Motor neuron (in vitro differentiated cells): ENCODE measurements at regions not wholly inside any gene's neighbourhood (a gene's known extent, or its start where the extent isn't known, plus 50 kb on each side); places are given as distances from the start of the nearest gene placed in this dataset.
"Not testable (repeated sequence)": the region's sequence is repeated elsewhere in the genome, so short reads cannot be mapped to it uniquely, and the experiment has no call there.

ENCODE experiments used
- ATAC-seq, 8 experiments: fragments of 200-7000 bp; cut with Tn5 transposase; replicated peaks in 6 of 8; 2 replicates each; pipeline ENCODE4 v1.8.0; 2021; ENCODE audit warnings: mild to moderate bottlenecking in 8 of 8, moderate library complexity in 8 of 8
- H3K27ac ChIP-seq, 2 donors: fragments of 250-450 bp; sonication (Bioruptor Pico); 2 replicates each; pipeline ENCODE4 v1.9.0; 2021; ENCODE audit warnings: antibody characterized with exemption in 2 of 2, mild to moderate bottlenecking in 2 of 2, moderate library complexity in 1 of 2
- H3K4me1 ChIP-seq, 2 donors: fragments of 250-450 bp; sonication (Bioruptor Pico); replicated peaks in 1 of 2; 2 replicates each; pipeline ENCODE4 v1.6.1; 2021; ENCODE audit warnings: antibody characterized with exemption in 2 of 2, mild to moderate bottlenecking in 2 of 2, moderate library complexity in 1 of 2
- H3K4me3 ChIP-seq, 5 donors: fragments of 250-450 bp; sonication (Bioruptor Pico); 2 replicates each; pipeline ENCODE4 v1.9.0; 2021; ENCODE audit warnings: antibody characterized with exemption in 5 of 5, mild to moderate bottlenecking in 5 of 5, moderate library complexity in 4 of 5
- WGBS, 10 experiments: fragments of 450-650 bp; shearing (Covaris generic); methylation state at CpG; one replicate each; pipeline ENCODE4 v1.0.0; 2022; 5-methylcytosine and 5-hydroxymethylcytosine counted together
- in situ Hi-C, 9 experiments: fragments of 400-800 bp; cut with MboI; loops; one replicate each; pipeline ENCODE4 v1.15.0; 2021; ENCODE audit warnings: low sequenced_read_pairs in 9 of 9, low pct_unique_long_range_greater_than_20kb in 2 of 9; ENCODE audit not compliant: unreplicated experiment in 9 of 9

DNA sequence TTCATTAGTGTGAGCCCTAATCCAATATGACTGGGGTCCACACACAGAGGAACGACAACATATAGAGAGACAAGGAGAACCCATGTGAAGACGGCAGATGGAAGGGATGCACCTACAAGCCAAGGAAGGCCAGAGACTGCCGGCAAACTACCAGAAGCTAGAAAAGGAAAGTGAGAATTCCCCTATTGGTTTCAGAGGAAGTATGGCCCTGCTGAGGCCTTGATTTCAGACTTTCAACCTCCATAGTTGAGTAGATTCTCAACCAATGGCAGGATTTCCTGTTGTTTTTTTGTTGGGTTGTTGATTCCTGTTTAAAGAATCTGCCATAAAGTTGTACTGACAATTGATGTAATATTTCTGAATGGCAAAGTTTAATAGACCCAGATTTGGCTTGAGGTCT, 241.5 kb downstream of the SATB2 start:
- no peak for ATAC-seq
- in situ Hi-C loops = no loop called here
- WGBS, 10 experiments = 56 to 100% (median 88%) methylated on average over 1 to 2 of the region's 3 CpGs; no CpG with 5 or more reads in 1 of the 10 experiments
- Histone ChIP-seq H3K4me3 (no peak overlapping the region), H3K4me1 (no peaks in the 10 kb centered on the region), H3K27ac (no peak overlapping the region)

DNA sequence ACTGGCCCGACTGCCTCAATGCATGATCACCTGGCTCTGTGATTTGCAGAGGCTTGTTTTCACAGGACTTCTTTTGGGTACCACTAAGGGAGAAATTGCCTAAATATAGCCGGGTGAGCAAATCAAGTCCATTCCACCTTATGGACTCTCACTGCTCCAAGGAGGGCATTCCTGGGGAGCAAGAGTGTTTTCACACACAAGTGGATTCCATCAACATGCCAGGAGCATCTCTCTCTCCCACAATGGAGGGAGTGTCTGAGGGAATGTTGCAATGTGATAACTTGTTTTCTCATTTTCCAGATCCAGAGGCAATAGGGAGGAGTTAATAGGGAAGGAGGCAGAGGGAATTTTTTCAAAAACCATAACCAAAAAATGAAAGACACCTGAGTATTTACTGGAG, 250.7 kb downstream of the SATB2 start:
- 80 to 100% (median 88%) methylated on average over 1 to 2 of the region's 2 CpGs; no CpG with 5 or more reads in 6 of the 10 experiments for WGBS, 10 experiments
- in situ Hi-C loops = no loop called here
- no peak for ATAC-seq
- H3K4me3 ChIP-seq = no peak overlapping the region
- H3K4me1 ChIP-seq = no peaks in the 10 kb centered on the region
- no peak overlapping the region for H3K27ac ChIP-seq

DNA sequence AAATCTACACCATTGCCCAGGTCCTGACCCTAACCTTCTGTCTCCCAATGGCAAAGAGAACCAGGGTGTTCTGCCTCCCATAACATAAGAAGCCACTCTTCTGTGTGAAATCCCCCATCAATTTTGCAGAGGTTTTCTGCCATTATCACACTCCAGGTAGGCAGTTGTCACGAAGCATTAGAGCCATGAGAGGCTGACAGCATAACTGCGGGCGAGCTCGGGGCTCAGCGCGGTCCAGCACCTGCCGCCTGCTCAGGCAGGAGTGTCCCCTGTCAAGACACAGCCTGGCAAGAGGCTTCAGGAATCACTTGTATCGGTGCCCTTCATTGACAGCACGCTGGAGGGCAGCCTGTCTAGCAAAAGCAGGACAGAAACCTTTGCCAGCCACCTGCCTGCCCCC, 251.2 kb downstream of the SATB2 start:
- in situ Hi-C loops = no loop called here
- no peak for ATAC-seq
- no peak overlapping the region for H3K4me3 ChIP-seq
- H3K27ac ChIP-seq = no peak overlapping the region
- H3K4me1 ChIP-seq = no peaks in the 10 kb centered on the region
- WGBS, 10 experiments = 78 to 100% (median 95%) methylated on average over 1 to 7 of the region's 9 CpGs; no CpG with 5 or more reads in 5 of the 10 experiments

DNA sequence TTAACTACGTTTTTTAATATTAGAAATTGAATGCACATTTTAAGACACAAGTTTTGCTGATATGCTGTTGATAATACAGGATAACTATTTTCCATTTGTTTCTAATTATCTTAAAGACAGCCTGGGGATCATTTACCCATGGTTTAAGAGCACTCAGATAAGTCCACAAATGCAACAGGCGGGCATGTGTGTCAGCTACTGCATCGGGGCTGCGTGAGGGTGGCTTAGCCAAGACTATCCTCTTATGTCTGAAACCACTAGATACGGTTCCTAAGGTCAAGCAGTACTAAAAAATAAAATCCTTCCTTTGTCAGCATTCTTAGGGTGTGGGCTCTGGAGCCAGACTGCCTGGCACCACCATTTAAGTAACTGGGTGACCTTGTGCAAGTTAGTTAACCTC, 254.8 kb downstream of the SATB2 start:
- WGBS, 10 experiments = 0 to 100% (median 83%) methylated on average over 1 to 5 of the region's 5 CpGs; no CpG with 5 or more reads in 1 of the 10 experiments
- Histone ChIP-seq H3K4me1 (no peaks in the 10 kb centered on the region), H3K27ac (no peak overlapping the region), H3K4me3 (no peak overlapping the region)
- in situ Hi-C loops = no loop called here
- ATAC-seq = no peak

DNA sequence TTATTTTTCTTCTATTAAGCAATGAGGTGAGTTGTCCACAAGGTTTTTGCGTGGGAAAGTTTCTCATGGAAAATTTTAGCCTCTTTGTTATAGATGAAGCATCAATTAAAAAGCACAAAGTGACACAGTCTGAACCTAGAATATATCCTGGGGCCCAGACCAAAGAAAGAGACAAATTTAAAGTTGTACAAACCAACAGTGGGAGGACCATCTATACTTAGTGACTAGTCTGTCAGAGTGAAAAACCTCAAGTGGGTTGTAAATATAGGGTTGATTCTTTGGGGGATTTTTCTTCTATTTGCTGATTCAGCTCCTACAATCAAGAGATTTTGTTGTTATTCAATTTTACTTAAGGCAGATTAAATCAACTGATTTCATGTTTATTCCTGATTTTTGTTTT, 256.2 kb downstream of the SATB2 start:
- 75 to 100% (median 88%) methylated on average over 1 of the region's 1 CpG; no CpG with 5 or more reads in 3 of the 10 experiments for WGBS, 10 experiments
- no peak for ATAC-seq
- H3K27ac ChIP-seq = no peak overlapping the region
- H3K4me3 ChIP-seq = no peak overlapping the region
- peaks cover 0 to 9% of the 10 kb centered on the region in 2 donors for H3K4me1 ChIP-seq
- in situ Hi-C loops = no loop called here

DNA sequence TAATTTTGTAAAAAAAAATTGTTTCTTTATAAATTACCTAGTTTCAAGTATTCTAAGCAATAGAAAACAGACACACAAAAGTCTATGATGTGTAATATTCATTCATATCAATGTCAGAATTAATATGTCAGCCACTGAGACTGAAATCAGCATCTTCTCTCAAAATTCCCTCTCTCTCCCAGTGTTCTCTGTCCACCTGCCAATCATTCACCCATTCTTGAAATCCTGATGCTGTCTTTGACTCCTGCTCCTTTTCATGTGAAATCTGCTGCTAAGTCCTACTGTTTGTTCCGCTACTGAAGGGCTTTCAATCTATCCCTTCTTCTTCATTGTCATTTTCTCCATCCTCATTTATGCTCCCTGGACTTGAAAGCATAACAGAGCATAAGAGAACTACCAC, 257.9 kb downstream of the SATB2 start:
- ATAC-seq = no peak
- Histone ChIP-seq H3K4me1 (peaks cover 0 to 15% of the 10 kb centered on the region in 2 donors), H3K4me3 (no peak overlapping the region), H3K27ac (no peak overlapping the region)
- 82 to 100% (median 100%) methylated on average over 1 of the region's 1 CpG; no CpG with 5 or more reads in 1 of the 10 experiments for WGBS, 10 experiments
- in situ Hi-C loops = no loop called here

DNA sequence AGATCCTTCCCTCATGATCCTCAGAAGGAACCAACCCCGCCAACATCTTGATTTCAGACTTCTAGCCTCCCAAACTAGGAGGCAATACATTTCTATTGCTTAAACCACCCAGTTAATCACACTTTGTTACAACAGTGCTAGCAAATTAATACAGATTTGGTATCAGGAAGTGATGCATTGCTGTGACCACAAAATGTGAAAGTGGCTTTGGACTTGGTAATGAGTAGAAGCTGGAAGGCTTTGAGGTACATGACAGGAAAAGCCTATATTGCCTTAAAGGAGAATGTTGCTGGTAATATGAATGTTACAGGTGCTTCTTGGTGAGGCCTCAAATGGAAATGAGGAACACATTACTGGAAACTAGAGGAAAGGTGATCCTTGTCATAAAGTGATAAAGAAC, 260.3 kb downstream of the SATB2 start:
- Histone ChIP-seq H3K4me3 (no peak overlapping the region), H3K4me1 (peaks cover 0 to 15% of the 10 kb centered on the region in 2 donors), H3K27ac (no peak overlapping the region)
- no peak for ATAC-seq
- WGBS, 10 experiments = 33 to 100% (median 100%) methylated on average over 1 of the region's 1 CpG; no CpG with 5 or more reads in 4 of the 10 experiments
- in situ Hi-C loops = no loop called here

DNA sequence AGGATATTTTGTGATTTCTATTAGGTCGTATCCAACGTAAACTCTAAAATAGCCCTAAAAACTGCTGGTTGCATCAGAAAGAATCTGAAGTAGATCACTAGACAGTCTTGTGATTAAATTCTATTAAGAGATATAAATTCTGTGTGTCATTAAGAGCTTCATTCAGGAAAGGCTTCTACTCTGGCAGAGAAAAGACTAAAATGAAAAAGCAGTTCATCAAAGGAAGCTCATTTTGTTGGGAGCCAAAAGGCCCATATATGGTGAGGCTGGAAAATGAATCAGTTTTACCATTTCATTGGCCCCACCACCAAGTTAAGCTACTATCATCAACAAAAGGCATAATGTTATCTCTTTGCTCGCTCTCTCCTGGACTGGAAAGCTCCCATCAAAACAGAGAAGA, 261.1 kb downstream of the SATB2 start:
- in situ Hi-C loops = no loop called here
- Histone ChIP-seq H3K4me1 (peaks cover 0 to 15% of the 10 kb centered on the region in 2 donors), H3K27ac (peak overlapping the region in 1 of 2 donors; percentile 9), H3K4me3 (no peak overlapping the region)
- peak in 5 of 8 experiments; percentile 47 to 63 (median 56) for ATAC-seq
- WGBS, 10 experiments = 62 to 100% (median 89%) methylated on average over 2 to 3 of the region's 3 CpGs

DNA sequence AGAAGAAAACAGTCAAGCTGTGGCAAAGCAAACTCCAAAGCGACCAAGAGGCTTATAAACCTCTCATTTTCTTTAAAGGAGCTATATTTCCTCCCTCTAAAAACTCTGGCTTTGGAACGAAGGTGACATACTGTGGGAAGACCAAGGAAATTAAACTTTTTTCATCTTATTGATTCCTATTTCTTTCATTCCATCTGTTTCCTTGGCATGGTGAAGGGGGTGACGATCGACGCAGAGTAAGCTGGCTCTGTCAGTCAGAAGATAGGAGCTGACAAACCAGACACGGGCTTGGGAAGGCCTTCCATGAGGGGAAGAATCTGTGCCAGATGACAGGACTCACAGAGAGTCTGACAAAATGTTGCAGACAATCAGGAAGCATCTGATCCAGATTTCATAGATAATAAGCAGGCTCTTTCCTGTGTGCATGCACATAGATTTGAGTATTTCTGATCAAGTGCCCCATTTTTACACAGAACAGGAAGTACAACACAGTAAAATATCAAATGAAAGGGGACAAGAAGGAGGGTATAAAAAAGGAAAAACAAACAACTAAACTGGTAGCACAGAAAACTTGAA, 261.7 kb downstream of the SATB2 start:
- no peak for ATAC-seq
- Histone ChIP-seq H3K27ac (no peak overlapping the region), H3K4me3 (no peak overlapping the region), H3K4me1 (peaks cover 0 to 15% of the 10 kb centered on the region in 2 donors)
- 73 to 100% (median 93%) methylated on average over 1 to 6 of the region's 6 CpGs for WGBS, 10 experiments
- in situ Hi-C loops = no loop called here

DNA sequence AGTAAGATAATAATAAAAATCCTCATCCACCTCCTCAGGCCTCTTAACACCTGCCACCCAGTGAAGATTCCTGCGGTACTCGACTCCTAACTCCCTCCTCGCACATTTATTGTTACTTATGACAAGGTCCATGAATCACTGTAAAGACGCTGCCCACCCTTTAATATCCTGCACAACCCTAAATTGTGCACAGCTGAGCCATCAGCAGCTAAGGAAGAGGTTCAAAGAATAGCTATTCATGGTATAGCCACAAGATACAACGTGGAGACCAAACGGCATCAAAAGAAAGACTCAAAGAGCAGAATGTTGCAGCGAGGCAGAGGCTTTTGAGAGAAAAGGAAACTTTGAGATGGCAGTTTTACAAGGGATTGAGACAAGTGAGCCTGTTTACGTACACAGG, 266.3 kb downstream of the SATB2 start:
- Histone ChIP-seq H3K4me1 (peaks cover 0 to 5% of the 10 kb centered on the region in 2 donors), H3K27ac (no peak overlapping the region), H3K4me3 (no peak overlapping the region)
- WGBS, 10 experiments = 31 to 73% (median 53%) methylated on average over 2 to 8 of the region's 8 CpGs; no CpG with 5 or more reads in 1 of the 10 experiments
- peak in 5 of 8 experiments; percentile 13 to 45 (median 35) for ATAC-seq
- in situ Hi-C loops = no loop called here

DNA sequence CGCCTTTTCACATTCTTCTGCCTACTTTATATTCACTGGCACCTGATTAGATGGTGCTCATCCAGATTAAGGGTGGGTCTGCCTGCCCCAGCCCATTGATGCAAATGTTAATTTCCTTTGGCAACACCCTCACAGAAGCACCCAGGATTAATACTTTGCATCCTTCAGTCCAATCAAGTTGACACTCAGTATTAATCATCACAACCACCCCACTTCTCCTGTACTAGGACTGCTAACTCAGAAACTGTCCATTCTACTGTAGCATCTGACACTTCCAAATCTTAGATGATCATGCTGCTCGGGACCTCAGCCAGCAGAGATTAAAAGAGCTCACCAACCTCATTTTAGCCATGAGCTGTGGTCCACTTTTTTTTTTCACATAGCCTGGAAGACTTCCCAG, 268.5 kb downstream of the SATB2 start:
- no peak overlapping the region for H3K27ac ChIP-seq
- H3K4me1 ChIP-seq = no peaks in the 10 kb centered on the region
- in situ Hi-C loops = no loop called here
- ATAC-seq = peak in 2 of 8 experiments; percentile 74 to 91
- H3K4me3 ChIP-seq = no peak overlapping the region
- WGBS, 10 experiments = 20 to 100% (median 80%) methylated on average over 1 to 2 of the region's 2 CpGs; no CpG with 5 or more reads in 6 of the 10 experiments

DNA sequence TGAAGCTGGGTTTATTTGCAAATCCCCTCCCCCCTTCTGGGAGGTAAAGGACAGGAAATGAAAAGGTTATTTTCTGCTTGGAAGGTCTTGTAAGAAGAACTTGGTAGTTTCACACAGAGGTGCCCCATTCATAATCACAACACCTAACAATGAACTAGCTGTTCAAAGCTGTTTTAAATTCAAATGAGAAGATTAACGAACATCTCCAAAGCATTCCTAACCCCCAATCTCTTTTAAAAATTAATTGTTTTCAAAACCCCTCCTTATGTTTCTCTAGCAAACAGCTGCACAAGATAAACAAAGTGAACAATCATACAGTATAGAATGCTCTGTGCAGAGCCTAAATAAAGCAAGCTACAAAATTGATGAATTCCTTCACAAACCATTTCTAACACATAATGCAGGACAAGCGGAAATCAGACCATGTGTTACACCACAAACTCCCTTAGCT, 271.4 kb downstream of the SATB2 start:
- Histone ChIP-seq H3K4me1 (no peaks in the 10 kb centered on the region), H3K27ac (no peak overlapping the region), H3K4me3 (no peak overlapping the region)
- ATAC-seq = no peak
- in situ Hi-C loops = no loop called here
- 37 to 92% (median 60%) methylated on average over 1 to 2 of the region's 2 CpGs; no CpG with 5 or more reads in 2 of the 10 experiments for WGBS, 10 experiments

DNA sequence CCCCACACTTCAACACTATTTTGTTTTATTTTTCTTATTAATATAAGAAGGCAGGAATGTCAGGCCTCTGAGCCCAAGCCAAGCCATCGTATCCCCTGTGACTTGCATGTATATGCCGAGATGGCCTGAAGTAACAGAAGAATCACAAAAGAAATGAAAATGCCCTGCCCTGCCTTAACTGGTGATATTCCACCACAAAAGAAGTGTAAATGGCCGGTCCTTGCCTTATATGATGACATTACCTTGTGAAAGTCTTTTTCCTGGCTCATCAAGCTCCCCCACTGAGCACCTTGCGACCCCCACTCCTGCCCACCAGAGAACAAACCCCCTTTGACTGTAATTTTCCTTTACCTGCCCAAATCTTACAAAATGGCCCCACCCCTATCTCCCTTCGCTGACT, 272.6 kb downstream of the SATB2 start:
- 81 to 93% (median 90%) methylated on average over 2 to 4 of the region's 5 CpGs; no CpG with 5 or more reads in 5 of the 10 experiments for WGBS, 10 experiments
- H3K27ac ChIP-seq, ATAC-seq, in situ Hi-C loops, H3K4me3 ChIP-seq, H3K4me1 ChIP-seq: not testable (repeated sequence)
